K562 (cell line): ENCODE measurements at regions not wholly inside any gene's neighbourhood (a gene's known extent, or its start where the extent isn't known, plus 50 kb on each side); places are given as distances from the start of the nearest gene placed in this dataset.

Experiments
- ETS2 ChIP-seq: IDR thresholded peaks from 2 replicates; pipeline ENCODE4 v1.6.1; 2016; ENCODE audit warnings: borderline replicate concordance, missing genetic modification characterization, mild to moderate bottlenecking, moderate library complexity, missing compliant biosample characterization; ENCODE audit not compliant: poor library complexity, severe bottlenecking
- MGA ChIP-seq: fragments of 450-650 bp; IDR thresholded peaks from 2 replicates; pipeline ENCODE4 v1.6.1; 2016; ENCODE audit warnings: mild to moderate bottlenecking, moderate library complexity
- PTTG1 ChIP-seq: fragments of 450-650 bp; IDR thresholded peaks from 2 replicates; pipeline ENCODE4 v1.6.1; 2016; ENCODE audit warnings: low read depth, mild to moderate bottlenecking, missing genetic modification characterization, missing compliant biosample characterization

- no peak for TF ChIP-seq MGA
- no peak for TF ChIP-seq ETS2 (tag)
- TF ChIP-seq PTTG1 (tag), result no peak
Observed at GRCh38 chr7:148489678-148490077, 100.9 kb upstream of the C7orf33 start (continued).
